IMR-90 (cell line): ENCODE measurements at regions not wholly inside any gene's neighbourhood (a gene's known extent, or its start where the extent isn't known, plus 50 kb on each side); places are given as distances from the start of the nearest gene placed in this dataset.

Experiments used
- ATAC-seq: fragments of 200-7000 bp; cut with Tn5 transposase; 2 replicates; pipeline ENCODE4 v1.9.1; 2020; ENCODE audit warnings: low read depth, mild to moderate bottlenecking, moderate library complexity
- BruUV-seq: library from RNA; stranded (reverse); fragments of 400-500 nt; replicated peaks from 2 replicates; lab custom pipeline; 2021; lab: Mats Ljungman, UMichigan
- CTCF ChIA-PET: fragments of 300-600 bp; formaldehyde crosslinking; extraction: SDS; loops from one replicate; lab custom pipeline; 2021; ENCODE audit warnings: antibody characterized with exemption; lab: Yijun Ruan, JAX
- POLR2A ChIA-PET: fragments of 300-600 bp; sonication (Branson Sonifier 250); formaldehyde crosslinking; loops from one replicate; lab custom pipeline; 2022; ENCODE audit warnings: antibody characterized with exemption; ENCODE audit not compliant: unreplicated experiment; lab: Charles Lee
- DNase-seq: peaks from one replicate; pipeline ENCODE4 v3.0.0; 2013
- H2AFZ ChIP-seq: replicated peaks from 2 replicates; pipeline ENCODE3; 2013; ENCODE audit warnings: low read length, mild to moderate bottlenecking; ENCODE audit not compliant: poor library complexity
- H2AK5ac ChIP-seq: 2 replicates; pipeline ENCODE4 v1.6.1; 2013; ENCODE audit warnings: low read depth, low read length, inconsistent platforms
- H2AK9ac ChIP-seq: replicated peaks from 2 replicates; pipeline ENCODE3; 2013; ENCODE audit warnings: mild to moderate bottlenecking, low read depth, low read length, moderate library complexity; ENCODE audit not compliant: poor library complexity
- H2BK120ac ChIP-seq: 2 replicates; pipeline ENCODE4 v1.6.1; 2013; ENCODE audit warnings: low read depth, low read length, inconsistent platforms
- H2BK15ac ChIP-seq: 3 replicates; pipeline ENCODE4 v1.6.1; 2013; ENCODE audit warnings: low read depth, low read length, inconsistent platforms
- H2BK20ac ChIP-seq: 2 replicates; pipeline ENCODE4 v1.6.1; 2013; ENCODE audit warnings: low read depth, mild to moderate bottlenecking, inconsistent platforms, low read length, moderate library complexity
- H2BK5ac ChIP-seq: 2 replicates; pipeline ENCODE4 v1.6.1; 2013; ENCODE audit warnings: mild to moderate bottlenecking, low read depth, low read length, inconsistent platforms; ENCODE audit not compliant: poor library complexity, severe bottlenecking
- H3K14ac ChIP-seq: replicated peaks from 2 replicates; pipeline ENCODE4 v1.6.1; 2013; ENCODE audit warnings: low read depth, low read length, inconsistent platforms
- H3K18ac ChIP-seq: 2 replicates; pipeline ENCODE4 v1.6.1; 2013; ENCODE audit warnings: low read depth, low read length, control low read depth
- H3K23ac ChIP-seq: 2 replicates; pipeline ENCODE4 v1.6.1; 2013; ENCODE audit warnings: low read depth, low read length, inconsistent platforms
- H3K27ac ChIP-seq: 2 replicates; pipeline ENCODE4 v1.5.1; 2013; ENCODE audit warnings: mild to moderate bottlenecking, control low read depth, low read length; ENCODE audit not compliant: insufficient read depth
- H3K27me3 ChIP-seq: 2 replicates; pipeline ENCODE4 v1.6.1; 2013; ENCODE audit warnings: low read length; ENCODE audit not compliant: control insufficient read depth, insufficient read depth
- H3K36me3 ChIP-seq: 2 replicates; pipeline ENCODE4 v1.6.1; 2013; ENCODE audit warnings: low read length, mixed read lengths; ENCODE audit not compliant: control insufficient read depth, insufficient read depth
- H3K4ac ChIP-seq: 2 replicates; pipeline ENCODE4 v1.6.1; 2013; ENCODE audit warnings: low read depth, low read length, inconsistent platforms
- H3K4me1 ChIP-seq: 2 replicates; pipeline ENCODE4 v1.6.1; 2013; ENCODE audit warnings: low read length, mixed read lengths; ENCODE audit not compliant: control insufficient read depth, insufficient read depth
- H3K4me2 ChIP-seq: 2 replicates; pipeline ENCODE4 v1.6.1; 2013; ENCODE audit warnings: low read depth, mild to moderate bottlenecking, control low read depth, low read length, moderate library complexity
- H3K4me3 ChIP-seq: 2 replicates; pipeline ENCODE4 v1.5.1; 2013; ENCODE audit warnings: low read depth, mild to moderate bottlenecking, control low read depth, low read length, moderate library complexity; ENCODE audit not compliant: insufficient read depth
- H3K56ac ChIP-seq: 2 replicates; pipeline ENCODE4 v1.6.1; 2013; ENCODE audit warnings: low read length, inconsistent platforms; ENCODE audit not compliant: insufficient read depth; ENCODE audit errors: extremely low read depth
- H3K79me1 ChIP-seq, 2 experiments: 2 replicates each; pipeline ENCODE4 v1.6.1; 2013; ENCODE audit warnings: low read length in 2 of 2, inconsistent platforms in 1 of 2, low read depth in 1 of 2
- H3K9ac ChIP-seq: 2 replicates; pipeline ENCODE4 v1.6.1; 2013; ENCODE audit warnings: low read depth, low read length, control low read depth
- H3K9me1 ChIP-seq: 2 replicates; pipeline ENCODE4 v1.6.1; 2013; ENCODE audit warnings: low read length, inconsistent platforms; ENCODE audit not compliant: insufficient read depth
- H3K9me3 ChIP-seq: 2 replicates; pipeline ENCODE4 v1.6.1; 2013; ENCODE audit warnings: low read length; ENCODE audit not compliant: control insufficient read depth, insufficient read depth
- H4K20me1 ChIP-seq: 2 replicates; pipeline ENCODE4 v1.6.1; 2013; ENCODE audit warnings: low read length, inconsistent platforms; ENCODE audit not compliant: insufficient read depth
- H4K5ac ChIP-seq: 2 replicates; pipeline ENCODE4 v1.6.1; 2013; ENCODE audit warnings: mild to moderate bottlenecking, low read depth, low read length, control low read depth
- H4K8ac ChIP-seq, 2 experiments: 2 replicates each; pipeline ENCODE4 v1.6.1; 2013; ENCODE audit warnings: low read depth in 2 of 2, low read length in 2 of 2, control low read depth in 1 of 2, inconsistent platforms in 1 of 2
- H4K91ac ChIP-seq: 2 replicates; pipeline ENCODE4 v1.6.1; 2013; ENCODE audit warnings: low read depth, low read length, inconsistent platforms; ENCODE audit not compliant: insufficient read depth
- BHLHE40 ChIP-seq: fragments of 150-350 bp; IDR thresholded peaks from 2 replicates; pipeline ENCODE4 v1.6.1; 2016; ENCODE audit warnings: mild to moderate bottlenecking, low read depth, low read length
- CEBPB ChIP-seq: IDR thresholded peaks from 2 replicates; pipeline ENCODE4 v1.6.1; 2012; ENCODE audit warnings: low read depth, low read length, improper control_type of control experiment
- CHD1 ChIP-seq: IDR thresholded peaks from 2 replicates; pipeline ENCODE4 v1.6.1; 2012; ENCODE audit warnings: low read depth, low read length, improper control_type of control experiment
- FOS ChIP-seq: fragments of 150-350 bp; IDR thresholded peaks from 2 replicates; pipeline ENCODE4 v1.6.1; 2016; ENCODE audit warnings: low read depth, low read length
- MAFK ChIP-seq: IDR thresholded peaks from 2 replicates; pipeline ENCODE4 v1.6.1; 2012; ENCODE audit warnings: low read depth, low read length, improper control_type of control experiment
- MAZ ChIP-seq: IDR thresholded peaks from 2 replicates; pipeline ENCODE4 v1.6.1; 2012; ENCODE audit warnings: low read depth, mild to moderate bottlenecking, low read length, improper control_type of control experiment, moderate library complexity, borderline replicate concordance
- MXI1 ChIP-seq: IDR thresholded peaks from 2 replicates; pipeline ENCODE4 v1.6.1; 2012; ENCODE audit warnings: low read depth, mild to moderate bottlenecking, low read length, moderate library complexity, borderline replicate concordance
- NFE2L2 ChIP-seq: fragments of 150-350 bp; IDR thresholded peaks from 2 replicates; pipeline ENCODE4 v1.6.1; 2016; ENCODE audit warnings: low read depth, mild to moderate bottlenecking, low read length
- POLR2A ChIP-seq: IDR thresholded peaks from 2 replicates; pipeline ENCODE4 v1.6.1; 2012; ENCODE audit warnings: mild to moderate bottlenecking, low read depth, low read length
- RAD21 ChIP-seq: IDR thresholded peaks from 2 replicates; pipeline ENCODE4 v1.6.1; 2012; ENCODE audit warnings: low read length, improper control_type of control experiment
- RFX5 ChIP-seq: IDR thresholded peaks from 2 replicates; pipeline ENCODE4 v1.8.0; 2012; ENCODE audit warnings: low read depth, mild to moderate bottlenecking, low read length, moderate library complexity
- WGBS, 2 experiments: methylation state at CpG; one replicate each; pipeline versions ENCODE4 v1.1.5 to v1.1.7; 2013; ENCODE audit warnings: missing lambda C conversion rate in 2 of 2; ENCODE audit not compliant: insufficient read length in 1 of 2; ENCODE audit errors: extremely low coverage in 2 of 2; 5-methylcytosine and 5-hydroxymethylcytosine counted together
- dilution Hi-C: fragments of 300-500 bp; cut with HindIII; formaldehyde crosslinking; loops from one replicate; pipeline ENCODE4 v1.14.3; 2018; ENCODE audit warnings: low sequenced_read_pairs; ENCODE audit not compliant: unreplicated experiment
- in situ Hi-C: fragments of 300-500 bp; cut with MboI; formaldehyde crosslinking; loops from 3 replicates; pipeline ENCODE4 v1.14.3; 2019; ENCODE audit warnings: low sequenced_read_pairs, inconsistent platforms, mixed read lengths
- intact Hi-C: fragments of 100-400 bp; cut with micrococcal nuclease; formaldehyde crosslinking; loops from 2 replicates; pipeline ENCODE4 v1.10.0; 2022
- TF ChIP-seq, protein P1 (sequence below): fragments of 150-350 bp; IDR thresholded peaks from 2 replicates; pipeline ENCODE4 v1.6.1; 2016; ENCODE audit warnings: low read depth, mild to moderate bottlenecking, low read length, moderate library complexity, borderline replicate concordance
- TF ChIP-seq, protein P2 (sequence below): fragments of 150-350 bp; IDR thresholded peaks from 2 replicates; pipeline ENCODE4 v1.6.1; 2017; ENCODE audit warnings: mild to moderate bottlenecking, antibody characterized with exemption, low read length, low read depth
- TF ChIP-seq, protein P3 (sequence below): conservative IDR thresholded peaks from 2 replicates; pipeline ENCODE4 v1.5.1; 2012; ENCODE audit warnings: mild to moderate bottlenecking, low read depth, low read length, improper control_type of control experiment

DNA sequence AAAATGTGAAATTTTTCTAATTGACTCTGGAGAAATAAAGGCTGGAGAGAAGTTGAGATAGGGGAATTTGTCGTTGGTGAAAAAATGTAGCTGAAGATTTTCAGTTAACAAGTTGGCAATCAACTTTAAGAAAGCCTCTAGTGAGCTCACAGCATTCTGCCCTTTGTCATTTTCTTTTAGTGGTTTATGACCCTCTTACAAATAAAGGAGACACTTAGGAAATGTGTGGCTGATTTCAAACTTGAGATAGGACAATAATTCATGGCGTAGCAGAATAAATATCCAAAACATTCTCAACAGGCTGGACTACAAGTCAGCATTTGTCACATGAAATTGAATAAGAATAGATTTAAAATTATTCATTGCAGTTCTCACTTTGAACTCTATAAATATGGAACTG is 412.5 kb upstream of the SPHKAP start:
- no TSS peak for BruUV-seq
- Histone ChIP-seq H3K14ac (no peak overlapping the region), H3K27me3 (no peaks in the 10 kb centered on the region), H3K27ac (no peak overlapping the region), H2BK20ac (no peak overlapping the region), H3K9me1 (no peaks in the 10 kb centered on the region), H3K18ac (no peak overlapping the region), H3K4me3 (no peak overlapping the region), H3K9me3 (no peaks in the 10 kb centered on the region), H3K9ac (no peak overlapping the region), H3K23ac (no peak overlapping the region), H2AK5ac (no peak overlapping the region), H3K4ac (no peak overlapping the region), H2AFZ (no peak overlapping the region), H3K56ac (no peak overlapping the region), H4K91ac (no peak overlapping the region), H4K20me1 (no peaks in the 10 kb centered on the region), H2AK9ac (no peak overlapping the region), H2BK5ac (no peak overlapping the region), H2BK15ac (no peak overlapping the region), H4K5ac (no peak overlapping the region), H3K79me1 (no peaks in the 10 kb centered on the region), H3K4me1 (no peaks in the 10 kb centered on the region), H4K8ac (no peak overlapping the region), H3K36me3 (no peaks in the 10 kb centered on the region), H2BK120ac (no peak overlapping the region), H3K4me2 (no peak overlapping the region)
- WGBS, 2 experiments = no CpG with 5 or more reads among the region's 2 CpGs
- ATAC-seq (no peak), DNase-seq (no peak)
- in situ Hi-C loops = no loop called here
- no peak for TF ChIP-seq RAD21
- TF ChIP-seq CEBPB = no peak
- no peak for TF ChIP-seq CHD1
- no peak for TF ChIP-seq MAZ
- TF ChIP-seq, protein P1, sequence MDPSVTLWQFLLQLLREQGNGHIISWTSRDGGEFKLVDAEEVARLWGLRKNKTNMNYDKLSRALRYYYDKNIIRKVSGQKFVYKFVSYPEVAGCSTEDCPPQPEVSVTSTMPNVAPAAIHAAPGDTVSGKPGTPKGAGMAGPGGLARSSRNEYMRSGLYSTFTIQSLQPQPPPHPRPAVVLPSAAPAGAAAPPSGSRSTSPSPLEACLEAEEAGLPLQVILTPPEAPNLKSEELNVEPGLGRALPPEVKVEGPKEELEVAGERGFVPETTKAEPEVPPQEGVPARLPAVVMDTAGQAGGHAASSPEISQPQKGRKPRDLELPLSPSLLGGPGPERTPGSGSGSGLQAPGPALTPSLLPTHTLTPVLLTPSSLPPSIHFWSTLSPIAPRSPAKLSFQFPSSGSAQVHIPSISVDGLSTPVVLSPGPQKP = no peak
- no peak for TF ChIP-seq NFE2L2
- TF ChIP-seq MXI1 = no peak
- TF ChIP-seq, protein P2, sequence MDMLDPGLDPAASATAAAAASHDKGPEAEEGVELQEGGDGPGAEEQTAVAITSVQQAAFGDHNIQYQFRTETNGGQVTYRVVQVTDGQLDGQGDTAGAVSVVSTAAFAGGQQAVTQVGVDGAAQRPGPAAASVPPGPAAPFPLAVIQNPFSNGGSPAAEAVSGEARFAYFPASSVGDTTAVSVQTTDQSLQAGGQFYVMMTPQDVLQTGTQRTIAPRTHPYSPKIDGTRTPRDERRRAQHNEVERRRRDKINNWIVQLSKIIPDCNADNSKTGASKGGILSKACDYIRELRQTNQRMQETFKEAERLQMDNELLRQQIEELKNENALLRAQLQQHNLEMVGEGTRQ = no peak
- no peak for TF ChIP-seq BHLHE40
- no peak for TF ChIP-seq MAFK
- no peak for TF ChIP-seq FOS
- no peak for TF ChIP-seq RFX5
- TF ChIP-seq, protein P3, sequence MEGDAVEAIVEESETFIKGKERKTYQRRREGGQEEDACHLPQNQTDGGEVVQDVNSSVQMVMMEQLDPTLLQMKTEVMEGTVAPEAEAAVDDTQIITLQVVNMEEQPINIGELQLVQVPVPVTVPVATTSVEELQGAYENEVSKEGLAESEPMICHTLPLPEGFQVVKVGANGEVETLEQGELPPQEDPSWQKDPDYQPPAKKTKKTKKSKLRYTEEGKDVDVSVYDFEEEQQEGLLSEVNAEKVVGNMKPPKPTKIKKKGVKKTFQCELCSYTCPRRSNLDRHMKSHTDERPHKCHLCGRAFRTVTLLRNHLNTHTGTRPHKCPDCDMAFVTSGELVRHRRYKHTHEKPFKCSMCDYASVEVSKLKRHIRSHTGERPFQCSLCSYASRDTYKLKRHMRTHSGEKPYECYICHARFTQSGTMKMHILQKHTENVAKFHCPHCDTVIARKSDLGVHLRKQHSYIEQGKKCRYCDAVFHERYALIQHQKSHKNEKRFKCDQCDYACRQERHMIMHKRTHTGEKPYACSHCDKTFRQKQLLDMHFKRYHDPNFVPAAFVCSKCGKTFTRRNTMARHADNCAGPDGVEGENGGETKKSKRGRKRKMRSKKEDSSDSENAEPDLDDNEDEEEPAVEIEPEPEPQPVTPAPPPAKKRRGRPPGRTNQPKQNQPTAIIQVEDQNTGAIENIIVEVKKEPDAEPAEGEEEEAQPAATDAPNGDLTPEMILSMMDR = no peak
- TF ChIP-seq POLR2A = no peak
- intact Hi-C loops = no loop called here
- dilution Hi-C loops = no loop called here
- CTCF ChIA-PET = no interaction called here
- POLR2A ChIA-PET = no interaction called here
